ENCODE measurements at regions not wholly inside any gene's neighbourhood (a gene's known extent, or its start where the extent isn't known, plus 50 kb on each side); places are given as distances from the start of the nearest gene placed in this dataset.

DNA sequence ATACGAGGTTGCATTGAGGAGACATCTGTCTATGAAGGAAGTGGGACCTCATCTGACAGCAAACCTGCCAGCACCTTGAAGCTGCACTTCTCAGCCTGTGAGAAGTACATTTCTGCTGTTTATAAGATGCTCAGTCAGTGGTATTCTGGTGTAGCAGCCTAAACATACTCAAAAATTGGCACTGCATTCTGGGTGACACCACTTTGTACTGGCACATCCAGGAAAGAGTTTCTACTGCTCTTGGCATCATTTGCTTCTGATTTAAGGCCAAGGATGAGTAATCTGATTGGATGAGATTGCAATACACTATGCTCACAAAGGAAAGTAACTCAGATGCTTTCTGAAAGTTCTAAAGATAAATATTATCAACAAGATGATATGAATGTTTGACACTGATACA lies 275.4 kb upstream of the TFAP2D start:
- intact Hi-C loops (cut with DNase I) = no loop called here
- no peak overlapping the region for H3K4me3 ChIP-seq
- ATAC-seq = no peak
- DNase-seq = no peak
- H3K36me3 ChIP-seq = no peaks in the 10 kb centered on the region
- TF ChIP-seq, protein P1, sequence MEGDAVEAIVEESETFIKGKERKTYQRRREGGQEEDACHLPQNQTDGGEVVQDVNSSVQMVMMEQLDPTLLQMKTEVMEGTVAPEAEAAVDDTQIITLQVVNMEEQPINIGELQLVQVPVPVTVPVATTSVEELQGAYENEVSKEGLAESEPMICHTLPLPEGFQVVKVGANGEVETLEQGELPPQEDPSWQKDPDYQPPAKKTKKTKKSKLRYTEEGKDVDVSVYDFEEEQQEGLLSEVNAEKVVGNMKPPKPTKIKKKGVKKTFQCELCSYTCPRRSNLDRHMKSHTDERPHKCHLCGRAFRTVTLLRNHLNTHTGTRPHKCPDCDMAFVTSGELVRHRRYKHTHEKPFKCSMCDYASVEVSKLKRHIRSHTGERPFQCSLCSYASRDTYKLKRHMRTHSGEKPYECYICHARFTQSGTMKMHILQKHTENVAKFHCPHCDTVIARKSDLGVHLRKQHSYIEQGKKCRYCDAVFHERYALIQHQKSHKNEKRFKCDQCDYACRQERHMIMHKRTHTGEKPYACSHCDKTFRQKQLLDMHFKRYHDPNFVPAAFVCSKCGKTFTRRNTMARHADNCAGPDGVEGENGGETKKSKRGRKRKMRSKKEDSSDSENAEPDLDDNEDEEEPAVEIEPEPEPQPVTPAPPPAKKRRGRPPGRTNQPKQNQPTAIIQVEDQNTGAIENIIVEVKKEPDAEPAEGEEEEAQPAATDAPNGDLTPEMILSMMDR (IDR thresholded peaks at IDR 0.05) = no peak
- H3K27ac ChIP-seq = no peak overlapping the region
- H3K9me3 ChIP-seq = no peaks in the 10 kb centered on the region
- no peaks in the 10 kb centered on the region for H3K27me3 ChIP-seq
- no peaks in the 10 kb centered on the region for H3K4me1 ChIP-seq

GRCh38 chr6:50442531-50443040 lies 270.7 kb upstream of the TFAP2D start:
- no peaks in the 10 kb centered on the region for H3K27me3 ChIP-seq
- H3K9me3 ChIP-seq = no peaks in the 10 kb centered on the region
- no peak overlapping the region for H3K4me3 ChIP-seq
- ATAC-seq (no peak), DNase-seq (no peak)
- no peak overlapping the region for H3K27ac ChIP-seq
- H3K4me1 ChIP-seq = no peaks in the 10 kb centered on the region
- intact Hi-C loops (cut with DNase I) = no loop called here
- H3K36me3 ChIP-seq = no peaks in the 10 kb centered on the region
- TF ChIP-seq, protein P1 (IDR thresholded peaks at IDR 0.05) = no peak

DNA sequence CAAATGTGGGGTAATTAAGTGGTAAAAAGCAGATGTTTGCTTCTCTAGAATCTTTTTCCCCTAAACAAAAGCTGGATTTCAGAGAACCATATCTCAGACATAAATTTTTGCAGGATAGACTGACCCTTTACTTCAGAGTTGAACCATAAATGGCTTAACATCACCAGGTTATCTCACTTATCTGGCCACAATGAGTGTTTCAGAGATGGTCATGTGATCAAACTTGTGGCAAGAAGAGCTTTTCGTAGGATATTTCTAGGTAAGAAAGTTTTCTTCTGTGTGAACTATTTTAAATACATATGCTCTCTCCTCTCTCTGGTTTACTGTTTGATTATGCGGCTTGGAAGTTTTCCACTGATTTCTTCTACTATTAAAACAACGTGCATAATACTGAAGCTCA lies 270.2 kb upstream of the TFAP2D start:
- TF ChIP-seq, protein P1 (IDR thresholded peaks at IDR 0.05) = no peak
- intact Hi-C loops (cut with DNase I) = no loop called here

GRCh38 chr6:50449128-50449527 lies 264.2 kb upstream of the TFAP2D start:
- TF ChIP-seq, protein P1 (IDR thresholded peaks at IDR 0.05) = no peak
- Histone ChIP-seq H3K4me3 (no peak overlapping the region), H3K36me3 (no peaks in the 10 kb centered on the region), H3K9me3 (no peaks in the 10 kb centered on the region), H3K27me3 (no peaks in the 10 kb centered on the region), H3K4me1 (no peaks in the 10 kb centered on the region), H3K27ac (no peak overlapping the region)
- ATAC-seq = no peak
- intact Hi-C loops (cut with DNase I) = no loop called here
- no peak for DNase-seq

More for the DNA sequence above, 270.2 kb upstream of the TFAP2D start:
- Histone ChIP-seq H3K36me3 (no peaks in the 10 kb centered on the region), H3K27ac (no peak overlapping the region), H3K9me3 (no peaks in the 10 kb centered on the region), H3K4me3 (no peak overlapping the region), H3K4me1 (no peaks in the 10 kb centered on the region), H3K27me3 (no peaks in the 10 kb centered on the region)
- DNase-seq (no peak), ATAC-seq (no peak)

- DNase-seq (no peak), ATAC-seq (no peak)
- Histone ChIP-seq H3K4me3 (no peak overlapping the region), H3K27me3 (no peaks in the 10 kb centered on the region), H3K9me3 (no peaks in the 10 kb centered on the region), H3K4me1 (no peaks in the 10 kb centered on the region), H3K36me3 (no peaks in the 10 kb centered on the region), H3K27ac (no peak overlapping the region)
- intact Hi-C loops (cut with DNase I) = no loop called here
- TF ChIP-seq, protein P1 (IDR thresholded peaks at IDR 0.05) = no peak
These were observed 261.4 kb upstream of the TFAP2D start for GRCh38 chr6:50451826-50452400.
